ENCODE measurements at regions not wholly inside any gene's neighbourhood (a gene's known extent, or its start where the extent isn't known, plus 50 kb on each side); places are given as distances from the start of the nearest gene placed in this dataset.
"Not testable (repeated sequence)": the region's sequence is repeated elsewhere in the genome, so short reads cannot be mapped to it uniquely, and the experiment has no call there.

- DNase-seq = no peak
These were observed 2293.6 kb downstream of the TP53TG3F start for GRCh38 chr16:35752773-35753558.

DNA sequence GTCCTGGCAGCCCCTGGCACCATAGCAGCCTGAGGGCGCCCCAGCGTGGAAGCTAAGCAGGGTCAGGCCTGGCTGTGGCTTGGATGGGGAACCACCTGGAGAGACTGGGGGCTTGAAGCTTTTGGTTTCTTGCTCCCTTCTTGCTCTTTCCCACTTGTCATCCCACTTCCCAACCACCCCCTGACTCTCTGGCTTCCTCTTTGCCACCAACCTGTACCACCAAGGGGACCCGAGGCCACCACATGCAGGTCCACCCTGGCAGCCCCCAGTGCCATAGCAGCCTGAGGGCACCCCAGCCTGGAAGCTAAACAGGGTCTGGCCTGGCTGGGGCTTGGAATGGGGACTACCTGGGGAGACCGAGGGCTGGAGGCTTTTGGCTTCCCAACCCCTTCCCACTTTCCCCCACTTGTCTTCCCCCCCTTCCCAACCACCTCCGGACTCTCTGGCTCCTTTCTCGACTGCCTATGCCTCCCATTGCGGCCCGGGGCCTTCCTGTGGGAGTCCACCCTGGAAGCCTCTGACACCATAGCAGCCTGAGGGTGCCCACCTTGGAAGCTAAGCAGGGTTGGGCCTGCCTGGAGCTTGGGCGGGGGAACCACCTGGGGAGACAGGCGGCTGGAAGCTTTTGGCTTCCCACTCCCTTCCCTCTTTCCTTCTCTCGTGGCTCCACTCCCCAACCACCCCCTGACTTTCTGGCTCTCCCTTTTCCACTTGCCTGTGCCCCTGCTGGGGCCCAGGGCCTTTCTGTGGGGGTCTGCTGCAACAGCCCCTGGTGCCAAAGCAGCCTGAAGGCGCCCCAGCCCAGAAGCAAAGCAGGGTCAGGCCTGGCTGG lies 2294.4 kb downstream of the TP53TG3F start:
- DNase-seq = no peak

DNA sequence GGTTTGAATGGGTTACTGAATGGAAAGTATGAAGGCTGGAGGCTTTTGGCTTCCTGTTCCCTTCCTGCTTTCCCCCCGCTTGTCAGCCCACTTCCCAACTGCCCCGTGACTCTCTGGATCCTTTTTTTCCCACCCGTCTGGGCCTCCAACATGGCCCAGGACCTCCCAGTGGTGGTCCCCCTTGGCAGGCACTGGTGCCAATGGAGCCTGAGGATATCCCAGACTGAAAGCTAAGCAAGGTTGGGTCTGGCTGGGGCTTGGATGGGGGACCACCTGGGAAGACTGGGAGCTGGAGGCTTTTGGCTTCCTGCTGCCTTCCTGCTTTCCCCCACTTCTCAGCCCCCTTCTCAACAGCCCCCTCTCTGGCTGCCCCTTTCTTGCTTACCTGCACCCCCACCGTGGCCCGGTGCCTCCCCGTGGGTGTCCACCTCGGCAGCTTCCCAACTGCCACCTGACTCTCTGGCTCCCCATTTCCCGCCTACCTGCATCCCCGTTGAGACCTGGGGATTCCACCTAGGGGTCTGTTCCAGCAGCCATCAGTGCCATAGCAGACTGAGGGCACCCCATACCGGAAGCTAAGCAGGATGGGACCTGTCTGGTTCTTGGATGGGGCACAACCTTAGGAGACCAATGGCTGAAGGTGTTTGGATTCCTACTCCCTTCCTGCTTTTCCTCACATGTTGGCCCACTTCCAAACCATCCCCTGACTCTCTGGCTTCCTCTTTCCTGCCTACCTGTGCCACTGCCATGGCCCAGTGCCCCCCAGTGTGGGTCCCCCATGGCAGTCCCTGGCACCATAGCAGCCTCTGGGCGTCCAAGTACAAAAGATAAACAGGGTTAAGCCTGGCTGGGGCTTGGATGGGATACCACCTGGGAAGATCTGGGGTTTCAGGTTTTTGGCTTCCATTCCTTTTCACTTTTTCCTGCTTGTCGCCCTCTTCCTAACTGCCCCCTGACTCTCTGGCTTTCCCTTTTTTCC lies 2295.3 kb downstream of the TP53TG3F start:
- DNase-seq = no peak

DNA sequence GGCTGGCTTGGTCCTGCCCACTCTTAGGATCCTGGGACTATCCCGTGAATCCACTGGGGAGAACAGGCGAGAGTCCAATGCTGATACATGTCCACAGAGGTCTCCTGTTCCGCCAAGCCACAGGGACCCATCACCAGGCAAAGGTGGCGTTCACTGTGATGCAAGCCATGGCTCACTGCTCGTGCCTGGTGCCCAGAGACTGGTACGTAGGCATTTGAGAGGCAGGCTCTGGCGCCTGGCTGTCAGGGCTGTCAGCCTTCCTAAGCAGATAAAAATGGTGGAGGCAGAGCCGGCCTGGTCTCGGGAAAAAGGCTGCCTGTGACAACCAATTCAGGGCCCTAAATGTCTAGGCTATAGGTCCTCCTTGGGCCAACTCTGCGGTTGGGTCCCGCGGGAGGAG lies 2329.0 kb downstream of the TP53TG3F start:
- DNase-seq = no peak

- no peak for DNase-seq
These were observed 2333.3 kb downstream of the TP53TG3F start for GRCh38 chr16:35792516-35793285.

- no peak for DNase-seq
These were observed 2334.2 kb downstream of the TP53TG3F start for GRCh38 chr16:35793601-35794000.

- no peak for DNase-seq
These were observed 2335.5 kb downstream of the TP53TG3F start for GRCh38 chr16:35794896-35795295.

DNA sequence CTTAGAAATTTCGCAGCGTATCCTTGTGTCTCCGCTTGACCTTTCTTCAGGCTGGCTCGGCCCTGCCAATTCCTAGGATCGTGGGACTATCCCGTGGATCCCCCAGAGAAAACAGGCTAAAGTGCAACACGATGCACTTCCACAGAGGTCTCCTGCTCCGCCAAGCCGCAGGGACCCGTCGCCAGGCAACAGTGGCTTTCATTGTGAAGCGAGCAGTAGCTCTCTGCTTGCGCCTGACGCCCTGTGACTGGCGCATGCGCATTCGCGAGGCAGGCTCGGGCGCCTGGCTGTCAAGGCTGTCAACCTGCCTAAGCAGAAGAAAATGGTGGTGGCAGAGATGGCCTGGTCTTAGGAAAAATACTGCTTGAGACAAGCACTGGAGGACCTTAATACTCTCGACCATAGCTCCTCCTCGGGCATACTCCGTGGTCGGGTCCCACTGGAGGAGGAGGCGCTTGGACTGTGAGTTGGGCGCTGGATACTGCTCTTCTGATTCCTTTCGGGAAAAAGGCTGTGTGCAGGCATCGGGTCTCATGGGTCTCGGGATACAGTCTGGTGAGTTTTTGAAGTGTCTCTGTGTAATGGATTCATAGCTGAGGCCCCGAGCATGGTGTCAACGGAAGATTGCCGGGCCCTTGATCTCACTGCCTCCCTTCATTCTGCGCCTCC lies 2336.1 kb downstream of the TP53TG3F start:
- DNase-seq = peak in 1 of 2 experiments; percentile 4

DNA sequence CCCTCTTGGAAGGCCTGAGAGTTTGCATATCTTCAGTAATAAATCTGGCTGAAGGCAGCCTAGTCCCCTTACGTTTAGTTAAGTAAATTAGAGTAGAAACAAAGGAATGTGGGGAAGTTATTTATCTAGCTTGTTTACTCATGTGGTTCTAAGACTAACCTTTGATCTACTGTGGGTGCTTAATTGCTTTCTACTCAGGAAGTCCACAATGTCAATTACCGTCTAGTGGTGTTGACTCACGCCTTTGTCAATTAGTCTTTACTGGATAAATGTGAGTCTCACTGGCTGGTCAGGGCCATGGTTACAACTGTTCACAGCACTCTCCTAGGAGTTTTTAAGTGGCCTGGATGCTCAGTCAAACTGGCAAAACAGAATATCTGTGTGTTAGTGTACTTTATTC lies 2338.4 kb downstream of the TP53TG3F start:
- peak in 1 of 2 experiments; percentile 20 for DNase-seq

DNA sequence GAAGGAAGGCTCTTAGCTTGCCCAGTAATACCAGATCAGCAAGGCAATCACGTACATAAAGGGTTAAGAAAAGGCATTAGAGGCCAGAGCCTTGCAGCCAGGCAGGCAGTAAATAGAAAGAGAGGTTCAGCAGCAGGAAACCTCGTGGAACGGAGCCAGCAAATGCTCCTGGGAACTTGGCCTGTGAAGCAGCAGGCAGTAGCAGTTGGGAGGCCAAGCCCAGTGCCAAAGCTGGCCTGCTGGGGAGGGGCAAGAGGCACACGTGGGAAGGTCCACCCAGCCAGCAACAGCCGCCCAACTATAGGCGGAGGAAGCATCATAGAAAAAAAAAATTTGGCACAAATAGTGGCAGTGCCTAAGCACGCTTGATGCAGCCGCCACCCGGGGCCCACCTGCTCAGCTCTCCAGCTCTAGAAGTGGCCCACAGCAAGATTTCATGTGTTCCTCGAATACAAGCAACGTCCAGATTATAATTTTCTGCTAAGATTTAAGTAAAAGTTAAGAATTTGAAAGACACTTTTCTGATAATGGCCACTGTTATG lies 2339.5 kb downstream of the TP53TG3F start:
- peak; percentile 77 to 90 for DNase-seq

DNA sequence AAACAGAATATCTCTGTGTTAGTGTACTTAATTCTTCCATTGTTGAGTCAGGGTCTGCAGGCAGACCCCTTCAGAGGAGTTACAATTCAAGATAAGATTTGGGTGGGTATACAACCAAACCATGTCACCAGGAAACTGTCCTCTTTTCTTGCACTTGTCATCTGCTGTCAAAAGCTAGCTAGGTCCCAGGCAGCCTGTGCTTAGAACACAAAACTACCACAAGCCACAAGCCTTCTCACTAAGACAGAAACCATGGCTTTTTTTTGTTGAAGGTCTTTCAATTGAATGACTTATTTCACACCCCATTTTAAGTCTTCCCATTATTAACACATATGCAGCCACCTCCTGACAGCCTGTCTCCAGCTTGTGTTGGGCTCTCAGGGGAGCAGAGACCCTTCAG lies 2345.1 kb downstream of the TP53TG3F start:
- not testable (repeated sequence) for DNase-seq

DNA sequence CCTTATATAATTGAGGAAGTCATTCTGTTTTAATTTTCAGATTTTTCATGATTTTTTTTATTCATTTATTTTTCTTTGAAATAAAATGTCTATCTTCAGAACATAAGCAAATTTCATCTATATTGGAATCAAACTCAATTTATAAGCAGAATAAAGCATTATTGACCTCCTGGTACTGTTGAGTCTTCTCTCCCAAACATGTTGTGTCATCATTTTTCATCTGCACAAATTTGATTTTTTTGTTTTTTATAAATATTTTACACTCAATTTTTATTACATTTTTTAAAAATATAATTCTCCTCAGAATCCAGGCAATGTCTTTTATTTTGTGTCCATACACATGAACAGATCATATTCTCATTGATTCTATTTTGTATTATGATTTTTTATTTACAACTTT lies 2363.9 kb downstream of the TP53TG3F start:
- DNase-seq = no peak

- DNase-seq = no peak
These were observed 2382.2 kb downstream of the TP53TG3F start for GRCh38 chr16:35841632-35842031.

- DNase-seq = no peak
These were observed 2402.8 kb downstream of the TP53TG3F start for GRCh38 chr16:35862242-35862641.

DNA sequence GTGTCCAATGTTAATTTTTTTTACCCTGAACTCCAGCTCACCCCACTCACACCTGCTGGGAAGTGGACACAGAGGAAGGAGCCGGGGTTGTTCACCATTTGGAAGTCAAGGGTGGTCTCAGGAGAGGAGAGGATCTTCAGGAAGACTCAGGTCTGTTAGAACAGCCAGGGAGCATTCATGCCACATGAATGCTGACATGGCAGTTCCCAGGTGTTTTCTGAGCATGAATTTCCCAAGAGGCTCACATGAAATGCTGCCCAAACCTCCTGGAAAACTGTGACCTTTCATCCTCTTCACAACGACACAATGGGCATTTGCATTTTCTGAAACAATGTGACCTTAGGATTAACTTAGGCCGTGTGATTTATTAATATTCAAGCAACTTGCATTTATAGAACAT lies 2409.2 kb downstream of the TP53TG3F start:
- no peak for DNase-seq

DNA sequence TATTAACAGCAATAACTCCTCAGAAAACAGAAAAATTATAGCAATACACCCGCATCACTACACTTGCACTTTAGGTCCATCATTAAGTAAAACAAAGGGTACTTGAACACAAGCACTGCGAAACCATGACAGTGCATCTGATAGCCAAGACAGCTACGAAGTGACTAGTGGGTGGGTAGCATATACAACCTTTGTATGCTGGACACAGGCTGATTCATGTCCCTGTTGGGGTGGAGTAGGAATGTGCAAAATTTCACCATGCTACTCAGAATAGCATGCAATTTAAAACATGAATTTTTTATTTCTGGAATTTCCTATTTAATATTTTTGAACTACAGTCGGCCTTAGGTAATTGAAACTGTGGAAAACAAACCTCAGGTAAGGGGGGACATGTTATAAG lies 2414.1 kb downstream of the TP53TG3F start:
- DNase-seq = no peak

DNA sequence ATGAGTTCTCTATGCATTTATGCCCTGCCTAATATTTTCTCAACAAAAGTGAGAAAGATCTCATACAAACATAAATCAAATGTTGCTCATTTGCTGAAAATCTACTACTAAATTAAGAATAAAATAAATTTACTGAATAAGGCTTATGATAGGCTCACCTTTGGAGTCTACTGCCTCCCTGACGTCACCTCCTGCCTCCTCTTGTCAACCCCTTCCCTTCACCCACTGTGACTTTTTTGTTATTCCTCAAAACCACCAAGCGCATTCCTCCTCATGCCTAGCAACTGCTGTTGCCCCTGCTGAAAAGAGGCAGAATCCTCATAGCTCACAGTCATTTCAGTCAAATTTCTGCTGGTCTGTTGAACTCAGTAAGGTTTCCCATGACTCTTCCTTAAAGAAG lies 2422.2 kb downstream of the TP53TG3F start:
- DNase-seq = no peak

DNA sequence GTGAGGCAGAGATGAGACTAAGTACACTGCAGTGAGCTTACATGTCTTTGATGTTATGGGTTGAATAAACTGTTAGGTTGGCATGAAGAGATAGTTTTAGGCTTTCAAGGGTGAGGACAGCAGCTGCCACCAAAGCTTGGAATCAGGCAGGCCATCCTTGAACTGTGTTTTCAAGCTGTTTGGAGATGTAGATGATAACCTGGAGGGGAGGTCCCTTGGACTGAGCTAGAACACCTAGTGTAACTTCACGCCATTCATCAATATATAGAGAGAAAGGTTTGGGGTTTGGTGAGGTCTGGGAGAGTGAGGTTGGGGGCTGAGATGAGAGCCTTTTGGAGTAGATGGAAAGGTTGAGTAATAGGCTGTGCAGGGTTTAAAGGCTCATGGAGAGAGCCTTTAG lies 2447.0 kb downstream of the TP53TG3F start:
- no peak for DNase-seq

DNA sequence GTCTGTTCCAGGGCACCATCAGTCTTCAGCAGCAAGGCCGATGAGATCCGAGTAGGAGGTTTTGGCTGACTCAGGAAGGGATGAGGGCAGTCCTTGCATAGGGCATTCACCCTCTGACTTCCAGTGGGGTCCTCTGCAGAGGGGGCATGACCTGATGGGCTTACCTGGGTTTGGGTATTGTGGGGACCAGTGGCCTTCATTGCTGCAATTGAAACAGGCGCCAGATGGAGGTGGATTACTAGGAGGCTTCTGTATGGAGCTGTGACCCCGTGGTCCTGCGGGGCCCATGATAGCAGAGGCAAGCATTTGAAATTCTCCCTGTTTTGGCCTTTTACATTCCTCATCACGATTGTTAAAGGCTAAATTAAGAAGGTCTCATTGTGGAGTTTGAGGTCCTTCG lies 2448.7 kb downstream of the TP53TG3F start:
- DNase-seq = no peak

DNA sequence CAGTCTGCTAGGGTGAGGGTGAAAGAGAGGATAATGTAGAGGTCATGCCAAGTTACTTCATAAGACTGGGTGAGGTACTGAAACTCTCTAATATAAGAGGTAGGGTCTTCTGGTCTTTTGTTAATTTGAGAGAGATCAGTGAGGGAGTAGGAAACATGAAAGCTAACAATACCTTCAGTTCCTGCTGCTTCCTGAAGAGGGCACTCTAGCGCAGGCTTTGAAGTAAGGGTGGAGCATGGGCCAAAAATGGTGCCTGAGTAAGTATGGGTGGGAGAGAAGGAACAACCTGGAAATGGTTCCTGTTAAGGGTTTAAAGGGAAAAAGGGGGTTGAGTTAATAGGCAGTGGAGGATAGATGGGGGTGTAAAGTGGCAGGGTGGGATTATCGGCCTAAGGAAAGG lies 2449.5 kb downstream of the TP53TG3F start:
- DNase-seq = peak; percentile 8 to 10

DNA sequence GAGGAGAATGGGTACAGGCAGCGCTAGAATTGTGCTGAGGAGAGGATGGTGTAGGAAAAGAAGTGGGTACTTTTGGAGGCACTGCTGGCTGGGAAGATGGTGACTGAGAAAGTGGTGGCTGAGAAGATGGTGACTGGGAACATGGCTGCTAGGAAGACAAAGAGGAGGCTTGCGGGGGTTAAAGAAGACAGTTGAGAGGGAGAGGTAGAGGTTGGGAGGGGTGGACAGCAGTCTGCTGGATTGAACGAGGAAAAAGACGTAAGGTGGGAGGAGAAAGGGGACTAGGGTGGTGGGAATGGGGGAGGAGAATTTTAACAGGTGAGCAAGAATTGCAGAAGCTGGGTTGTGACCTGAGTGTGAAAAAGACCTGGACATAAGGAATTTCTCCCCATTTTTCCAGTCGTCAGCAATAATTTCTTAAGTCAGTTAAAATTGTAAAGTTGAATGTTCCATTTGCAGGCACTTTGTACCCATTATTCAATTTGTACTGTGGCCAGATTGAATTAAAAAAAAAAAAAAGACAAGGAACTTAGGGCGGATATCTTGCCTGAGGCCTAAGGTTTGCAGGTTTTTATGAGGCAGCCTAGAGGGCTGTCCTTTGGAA lies 2450.0 kb downstream of the TP53TG3F start:
- no peak for DNase-seq
